GM12874 (cell line): ENCODE measurements at regions not wholly inside any gene's neighbourhood (a gene's known extent, or its start where the extent isn't known, plus 50 kb on each side); places are given as distances from the start of the nearest gene placed in this dataset.

ENCODE experiments used
- TF ChIP-seq, protein P1 (sequence below): IDR thresholded peaks from 2 replicates; pipeline ENCODE4 v1.5.1; 2011; ENCODE audit warnings: low read depth, mild to moderate bottlenecking, control low read depth, low read length, moderate library complexity; ENCODE audit not compliant: insufficient read depth

- TF ChIP-seq, protein P1, sequence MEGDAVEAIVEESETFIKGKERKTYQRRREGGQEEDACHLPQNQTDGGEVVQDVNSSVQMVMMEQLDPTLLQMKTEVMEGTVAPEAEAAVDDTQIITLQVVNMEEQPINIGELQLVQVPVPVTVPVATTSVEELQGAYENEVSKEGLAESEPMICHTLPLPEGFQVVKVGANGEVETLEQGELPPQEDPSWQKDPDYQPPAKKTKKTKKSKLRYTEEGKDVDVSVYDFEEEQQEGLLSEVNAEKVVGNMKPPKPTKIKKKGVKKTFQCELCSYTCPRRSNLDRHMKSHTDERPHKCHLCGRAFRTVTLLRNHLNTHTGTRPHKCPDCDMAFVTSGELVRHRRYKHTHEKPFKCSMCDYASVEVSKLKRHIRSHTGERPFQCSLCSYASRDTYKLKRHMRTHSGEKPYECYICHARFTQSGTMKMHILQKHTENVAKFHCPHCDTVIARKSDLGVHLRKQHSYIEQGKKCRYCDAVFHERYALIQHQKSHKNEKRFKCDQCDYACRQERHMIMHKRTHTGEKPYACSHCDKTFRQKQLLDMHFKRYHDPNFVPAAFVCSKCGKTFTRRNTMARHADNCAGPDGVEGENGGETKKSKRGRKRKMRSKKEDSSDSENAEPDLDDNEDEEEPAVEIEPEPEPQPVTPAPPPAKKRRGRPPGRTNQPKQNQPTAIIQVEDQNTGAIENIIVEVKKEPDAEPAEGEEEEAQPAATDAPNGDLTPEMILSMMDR = no peak
These were observed 166.4 kb downstream of the MAF start for GRCh38 chr16:79434092-79434491.

DNA sequence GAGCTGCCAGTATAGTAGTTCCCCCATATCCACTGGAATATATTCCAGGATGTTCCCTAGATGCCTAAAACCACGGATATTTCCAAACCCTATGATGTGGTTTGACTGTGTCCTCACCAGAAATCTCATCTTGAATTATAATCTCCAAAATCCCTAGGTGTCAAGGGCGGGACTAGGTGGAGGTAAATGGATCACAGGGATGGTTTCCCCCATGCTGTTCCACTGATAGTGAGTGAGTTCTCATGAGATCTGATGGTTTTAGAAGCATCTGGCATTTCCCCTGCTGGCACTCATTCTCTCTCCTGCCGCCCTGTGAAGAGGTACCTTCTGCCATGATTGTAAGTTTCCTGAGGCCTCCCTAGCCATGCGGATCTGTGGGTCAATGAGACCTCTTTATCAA lies 168.6 kb downstream of the MAF start:
- TF ChIP-seq, protein P1 = no peak

DNA sequence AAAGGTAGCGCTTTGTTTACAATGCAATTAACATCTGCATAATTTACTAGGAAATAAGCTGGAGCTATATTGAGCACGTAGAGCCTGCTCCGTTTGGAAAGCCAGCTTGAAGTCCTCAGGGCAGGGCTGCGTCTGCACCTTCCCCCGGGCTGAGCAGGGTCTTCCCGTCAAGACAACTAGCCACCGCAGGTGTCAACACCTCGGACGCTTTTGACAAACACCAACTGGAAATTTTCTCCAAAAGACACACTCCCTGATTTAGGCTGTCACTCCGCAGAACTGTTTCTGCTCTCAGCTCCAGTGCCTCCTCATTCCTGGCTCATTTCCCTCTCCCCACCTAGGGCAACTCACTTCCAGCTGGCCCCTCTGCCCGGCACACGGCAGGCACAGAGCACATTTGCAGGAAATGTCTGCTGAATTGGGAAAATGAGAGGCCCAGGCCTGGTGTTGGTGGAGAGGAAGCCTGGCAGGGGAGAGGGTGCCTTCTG lies 170.3 kb downstream of the MAF start:
- TF ChIP-seq, protein P1 = no peak

DNA sequence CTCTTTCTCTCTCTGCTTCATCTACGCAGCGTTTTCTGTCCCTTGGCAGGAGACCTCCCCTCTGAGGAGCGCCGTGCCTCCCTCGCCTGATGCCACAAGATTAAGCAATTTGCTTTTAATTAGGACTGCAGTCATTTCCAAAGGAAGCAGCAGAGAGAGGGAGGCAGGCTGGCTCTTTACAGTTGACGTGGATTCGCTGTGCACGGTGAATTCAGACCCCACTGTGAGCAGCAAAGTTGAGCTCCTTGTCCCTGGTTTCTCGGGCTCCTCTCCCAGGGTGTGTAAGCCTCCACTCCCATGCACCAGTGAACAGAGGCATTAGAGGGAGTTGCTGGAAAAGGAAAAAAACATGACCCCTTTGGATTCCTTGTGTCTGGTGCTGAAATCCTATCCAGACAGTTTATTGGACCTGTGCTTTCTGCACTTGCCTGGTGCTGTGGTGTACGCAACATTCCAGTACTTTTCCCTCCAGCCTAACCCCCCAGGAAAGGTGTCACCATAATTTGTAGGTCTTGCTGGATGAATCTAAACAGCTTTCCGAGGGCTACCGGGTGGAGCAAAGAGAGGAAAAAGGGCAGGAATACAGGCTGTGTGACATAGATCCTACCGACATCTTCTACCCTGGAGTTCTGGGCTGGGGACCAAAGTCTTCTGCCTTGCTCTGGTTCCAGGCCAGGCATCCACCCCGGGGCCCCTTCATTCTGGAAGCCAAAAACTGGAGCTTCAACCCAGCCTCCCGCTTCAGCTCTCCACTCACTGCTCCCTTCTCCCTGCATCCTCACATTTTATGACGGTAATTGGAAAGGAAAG lies 171.0 kb downstream of the MAF start:
- TF ChIP-seq, protein P1 = no peak

DNA sequence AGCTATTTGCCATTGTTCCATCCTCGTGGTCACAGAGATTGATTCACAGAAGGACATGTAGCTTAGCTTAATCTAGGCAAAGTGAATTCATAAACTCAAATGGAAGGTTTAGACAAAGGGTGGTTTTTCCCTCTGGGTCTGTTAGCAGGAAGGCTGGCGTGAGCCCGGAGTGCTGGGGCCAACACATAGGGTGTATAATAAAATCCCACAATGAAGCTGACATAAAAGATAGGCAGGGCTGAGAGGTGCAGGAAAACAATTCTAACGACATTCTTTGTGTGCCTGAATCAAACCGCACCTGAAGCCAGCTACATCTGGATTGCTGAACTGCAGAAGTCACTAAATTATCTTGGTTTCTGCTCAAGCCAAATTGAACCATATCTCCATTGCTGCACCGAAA lies 173.9 kb downstream of the MAF start:
- TF ChIP-seq, protein P1 = no peak

DNA sequence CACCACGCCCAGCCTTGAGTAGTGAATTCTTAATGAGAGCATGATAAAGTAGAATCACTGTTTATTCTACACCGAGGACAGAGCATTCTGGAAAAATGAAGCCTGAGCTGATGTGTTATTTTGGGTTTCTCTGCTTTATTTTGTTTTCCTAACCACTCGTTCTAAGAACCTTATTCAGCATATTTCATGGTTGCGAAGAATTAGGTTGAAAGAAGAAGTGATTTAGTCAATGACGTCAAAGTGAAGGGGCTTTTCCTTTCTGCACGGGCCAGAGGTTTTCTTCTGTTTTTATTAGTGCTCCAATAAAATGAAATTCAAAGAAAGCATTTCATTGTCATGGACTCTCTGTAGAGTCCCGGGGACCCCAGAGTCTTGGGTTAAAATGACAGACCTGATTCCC lies 178.5 kb downstream of the MAF start:
- TF ChIP-seq, protein P1 = no peak

GRCh38 chr16:79421126-79421525 lies 179.4 kb downstream of the MAF start:
- TF ChIP-seq, protein P1 = no peak
